ENCODE measurements at regions not wholly inside any gene's neighbourhood (a gene's known extent, or its start where the extent isn't known, plus 50 kb on each side); places are given as distances from the start of the nearest gene placed in this dataset.

- TF ChIP-seq CTCF (IDR thresholded peaks at IDR 0.05; ENCODE audit: control extremely low read depth in 1 of 3, insufficient read depth in 1 of 3, low read depth in 1 of 3, low read length in 3 of 3) (no peak), EZH2 (IDR thresholded peaks at IDR 0.05; ENCODE audit: low read depth, low read length, severe bottlenecking) (no peak), ATF3 (IDR thresholded peaks at IDR 0.05; ENCODE audit: insufficient read depth, low read depth, low read length) (no peak)
Measured at GRCh38 chr3:171956181-171956683, 83.1 kb upstream of the FNDC3B start.

All from H1 (cell line).